Dedifferentiated amniotic fluid mesenchymal stem cell (primary cell): ENCODE measurements at regions not wholly inside any gene's neighbourhood (a gene's known extent, or its start where the extent isn't known, plus 50 kb on each side); places are given as distances from the start of the nearest gene placed in this dataset.
"Not testable (repeated sequence)": the region's sequence is repeated elsewhere in the genome, so short reads cannot be mapped to it uniquely, and the experiment has no call there.

Experiments used
- DNase-seq: peaks from one replicate; pipeline ENCODE4 v3.0.0-alpha.2; 2016; ENCODE audit errors: extremely low spot score

GRCh38 chr4:82077471-82077995 is 296.3 kb downstream of the HNRNPD start:
- not testable (repeated sequence) for DNase-seq

GRCh38 chr4:82076809-82077208 is 297.0 kb downstream of the HNRNPD start:
- DNase-seq = no peak

- DNase-seq = no peak
Observed at GRCh38 chr4:82076359-82076758, 297.4 kb downstream of the HNRNPD start.

GRCh38 chr4:82071951-82072350 is 301.8 kb downstream of the HNRNPD start:
- DNase-seq = no peak

- DNase-seq = no peak
Observed at GRCh38 chr4:82069883-82070638, 303.7 kb downstream of the HNRNPD start.

GRCh38 chr4:82063017-82063416 is 310.8 kb downstream of the HNRNPD start:
- no peak for DNase-seq

- no peak for DNase-seq
Observed at GRCh38 chr4:82057990-82058544, 315.7 kb downstream of the HNRNPD start.

GRCh38 chr4:82055156-82055555 is 318.6 kb downstream of the HNRNPD start:
- DNase-seq = no peak

- DNase-seq = no peak
Observed at GRCh38 chr4:82053396-82053795, 320.4 kb downstream of the HNRNPD start.

- DNase-seq = no peak
Observed at GRCh38 chr4:82050796-82051195, 323.0 kb downstream of the HNRNPD start.

GRCh38 chr4:82049294-82049693 is 324.5 kb downstream of the HNRNPD start:
- no peak for DNase-seq

GRCh38 chr4:82047731-82048130 is 326.1 kb downstream of the HNRNPD start:
- no peak for DNase-seq

GRCh38 chr4:82046796-82047195 is 327.0 kb downstream of the HNRNPD start:
- no peak for DNase-seq

- DNase-seq = no peak
Observed at GRCh38 chr4:82045267-82045666, 328.5 kb downstream of the HNRNPD start.

GRCh38 chr4:82044141-82044993 is 329.4 kb downstream of the HNRNPD start:
- DNase-seq = no peak

GRCh38 chr4:82043809-82044137 is 330.0 kb downstream of the HNRNPD start:
- DNase-seq = no peak

- no peak for DNase-seq
Observed at GRCh38 chr4:82043081-82043808, 330.5 kb downstream of the HNRNPD start.

GRCh38 chr4:82042042-82042441 is 331.7 kb downstream of the HNRNPD start:
- no peak for DNase-seq

GRCh38 chr4:82038936-82039335 is 334.9 kb downstream of the HNRNPD start:
- no peak for DNase-seq

- no peak for DNase-seq
Observed at GRCh38 chr4:82036181-82036580, 337.6 kb downstream of the HNRNPD start.

GRCh38 chr4:82034878-82035277 is 338.9 kb downstream of the HNRNPD start:
- DNase-seq = no peak

- no peak for DNase-seq
Observed at GRCh38 chr4:82033862-82034261, 339.9 kb downstream of the HNRNPD start.
